Transverse colon (tissue), 4 donors: ENCODE measurements at regions not wholly inside any gene's neighbourhood (a gene's known extent, or its start where the extent isn't known, plus 50 kb on each side); places are given as distances from the start of the nearest gene placed in this dataset.
A peak's percentile ranks its signal among the peaks of the same experiment; 100 is the strongest.
"Not testable (repeated sequence)": the region's sequence is repeated elsewhere in the genome, so short reads cannot be mapped to it uniquely, and the experiment has no call there.

Experiments used
- DNase-seq: peaks from one replicate; pipeline ENCODE4 v3.0.0-alpha.2; 2019
- H3K27ac ChIP-seq, 4 donors: fragments of 200-600 bp; sonication (generic); 2 replicates each; pipeline ENCODE4 v1.5.1; 2016 to 2018; ENCODE audit warnings: inconsistent platforms in 4 of 4
- H3K27me3 ChIP-seq: fragments of 200-600 bp; sonication (generic); 2 replicates; pipeline ENCODE4 v1.5.1; 2017; ENCODE audit warnings: inconsistent platforms
- H3K36me3 ChIP-seq, 4 donors: fragments of 200-600 bp; sonication (generic); 2 replicates each; pipeline ENCODE4 v1.5.1; 2017 to 2019; ENCODE audit warnings: inconsistent platforms in 4 of 4
- H3K4me1 ChIP-seq, 4 donors: fragments of 200-600 bp; sonication (generic); 2 replicates each; pipeline ENCODE4 v1.5.1; 2017 to 2020; ENCODE audit warnings: inconsistent platforms in 4 of 4
- H3K4me3 ChIP-seq, 4 donors: fragments of 200-600 bp; sonication (generic); 1 replicate in 1 of 4; 2 replicates in 3 of 4; pipeline versions ENCODE4 v1.5.1 to v1.6.1; 2017 to 2019; ENCODE audit warnings: inconsistent platforms in 4 of 4
- H3K9me3 ChIP-seq, 2 donors: fragments of 200-600 bp; sonication (generic); 2 replicates each; pipeline ENCODE4 v1.5.1; 2017 to 2019; ENCODE audit warnings: inconsistent platforms in 2 of 2
- WGBS, 2 donors: methylation state at CpG; one replicate each; pipeline ENCODE4 v1.1.5; 2018; ENCODE audit warnings: low coverage in 1 of 2; 5-methylcytosine and 5-hydroxymethylcytosine counted together
- in situ Hi-C, 4 donors: fragments of 200-750 bp; cut with MboI; loops; one replicate each; pipeline versions ENCODE4 v1.15.0 to v1.15.1; 2017; ENCODE audit warnings: low sequenced_read_pairs in 3 of 4, low pct_ligation_motif_present in 1 of 4, low pct_unique_long_range_greater_than_20kb in 1 of 4
- intact Hi-C: fragments of 100-400 bp; cut with DNase I; formaldehyde crosslinking; loops from one replicate; pipeline ENCODE4 v1.15.1; 2023; ENCODE audit warnings: low total_unique reads
- small RNA-seq, 4 donors: library from RNA; depleted of rRNA; stranded (forward); fragments of <200 nt; gene quantifications; one replicate each; pipeline ENCODE3, GENCODE V24; 2016

GRCh38 chr9:40768646-40769198 is 359.8 kb downstream of the FOXD4L6 start:
- H3K4me3 ChIP-seq, in situ Hi-C loops, H3K9me3 ChIP-seq, intact Hi-C loops, H3K27me3 ChIP-seq, DNase-seq, H3K4me1 ChIP-seq, H3K27ac ChIP-seq, H3K36me3 ChIP-seq: not testable (repeated sequence)
- WGBS, 2 donors = no CpG with 5 or more reads among the region's 20 CpGs

GRCh38 chr9:40768178-40768577 is 360.3 kb downstream of the FOXD4L6 start:
- 96% methylated on average over 13 of the region's 25 CpGs; no CpG with 5 or more reads in 1 of the 2 donors for WGBS, 2 donors
- H3K27me3 ChIP-seq, H3K27ac ChIP-seq, DNase-seq, H3K4me1 ChIP-seq, intact Hi-C loops, H3K9me3 ChIP-seq, H3K4me3 ChIP-seq, in situ Hi-C loops, H3K36me3 ChIP-seq: not testable (repeated sequence)

- 29% methylated on average over 1 of the region's 2 CpGs; no CpG with 5 or more reads in 1 of the 2 donors for WGBS, 2 donors
- in situ Hi-C loops, H3K27ac ChIP-seq, H3K9me3 ChIP-seq, intact Hi-C loops, H3K27me3 ChIP-seq, H3K4me1 ChIP-seq, DNase-seq, H3K4me3 ChIP-seq, H3K36me3 ChIP-seq: not testable (repeated sequence)
Measured at GRCh38 chr9:40754957-40755356, 373.5 kb downstream of the FOXD4L6 start.

GRCh38 chr9:40753288-40753687 is 375.2 kb downstream of the FOXD4L6 start:
- WGBS, 2 donors = 50% methylated on average over 3 of the region's 3 CpGs; no CpG with 5 or more reads in 1 of the 2 donors
- in situ Hi-C loops, H3K27me3 ChIP-seq, H3K9me3 ChIP-seq, H3K4me1 ChIP-seq, H3K36me3 ChIP-seq, H3K4me3 ChIP-seq, DNase-seq, H3K27ac ChIP-seq, intact Hi-C loops: not testable (repeated sequence)

GRCh38 chr9:40746921-40747485 is 381.5 kb downstream of the FOXD4L6 start:
- no CpG with 5 or more reads among the region's 1 CpG for WGBS, 2 donors
- intact Hi-C loops, H3K36me3 ChIP-seq, H3K27ac ChIP-seq, H3K9me3 ChIP-seq, H3K27me3 ChIP-seq, H3K4me3 ChIP-seq, in situ Hi-C loops, H3K4me1 ChIP-seq: not testable (repeated sequence)
- DNase-seq = peak; percentile 26

Small RNA genes in the stretch of these regions (small RNA-seq; reads per million reads assigned to genes)
- gene RNU6-156P = 0 reads per million in 4 donors
